GM20000 (cell line): ENCODE measurements at regions not wholly inside any gene's neighbourhood (a gene's known extent, or its start where the extent isn't known, plus 50 kb on each side); places are given as distances from the start of the nearest gene placed in this dataset.

Experiments
- DNase-seq: peaks from one replicate; pipeline ENCODE4 v3.0.0; 2012; ENCODE audit warnings: low spot score
- CTCF ChIP-seq: IDR thresholded peaks from 2 replicates; pipeline ENCODE4 v1.5.1; 2012; ENCODE audit warnings: mild to moderate bottlenecking, control low read depth; ENCODE audit errors: extremely low read depth, missing control alignments

GRCh38 chr3:72139316-72139715 is 354.4 kb upstream of the PROK2 start:
- no peak for TF ChIP-seq CTCF
- DNase-seq, result no peak

GRCh38 chr3:72137865-72138861 is 353.2 kb upstream of the PROK2 start:
- TF ChIP-seq CTCF, result peak; percentile 7
- no peak for DNase-seq

- no peak for DNase-seq
- no peak for TF ChIP-seq CTCF
Measured at GRCh38 chr3:72135636-72136035, 350.7 kb upstream of the PROK2 start.

GRCh38 chr3:72134989-72135451 is 350.1 kb upstream of the PROK2 start:
- TF ChIP-seq CTCF, result no peak
- DNase-seq, result peak; percentile 67

GRCh38 chr3:72133329-72134011 is 348.5 kb upstream of the PROK2 start:
- no peak for TF ChIP-seq CTCF
- DNase-seq, result no peak

GRCh38 chr3:72131899-72132298 is 347.0 kb upstream of the PROK2 start:
- TF ChIP-seq CTCF, result no peak
- no peak for DNase-seq

GRCh38 chr3:72130565-72130964 is 345.6 kb upstream of the PROK2 start:
- no peak for TF ChIP-seq CTCF
- DNase-seq, result no peak
